Nephron (organoid): ENCODE measurements at regions not wholly inside any gene's neighbourhood (a gene's known extent, or its start where the extent isn't known, plus 50 kb on each side); places are given as distances from the start of the nearest gene placed in this dataset.

Experiments
- H3K27ac Mint-ChIP-seq, 3 experiments: 2 replicates each; pipeline ENCODE4 v1.8.0; 2020; ENCODE audit warnings: mixed read lengths in 3 of 3, mild to moderate bottlenecking in 2 of 3, moderate library complexity in 1 of 3
- H3K27me3 Mint-ChIP-seq: 2 replicates; pipeline ENCODE4 v1.8.0; 2021; ENCODE audit warnings: low read depth, mild to moderate bottlenecking, moderate library complexity, mixed read lengths
- H3K36me3 Mint-ChIP-seq: 2 replicates; pipeline ENCODE4 v1.8.0; 2020; ENCODE audit warnings: low read depth, mixed read lengths
- H3K4me1 Mint-ChIP-seq: 2 replicates; pipeline ENCODE4 v1.8.0; 2020; ENCODE audit warnings: mixed read lengths
- H3K4me3 Mint-ChIP-seq, 3 experiments: 2 replicates each; pipeline ENCODE4 v1.8.0; 2020; ENCODE audit warnings: mild to moderate bottlenecking in 3 of 3, mixed read lengths in 3 of 3, moderate library complexity in 2 of 3
- H3K9me3 Mint-ChIP-seq: 2 replicates; pipeline ENCODE4 v1.8.0; 2020; ENCODE audit warnings: mixed read lengths
- TF ChIP-seq, protein P1 (sequence below), 3 experiments: fragments of 200-600 bp; sonication (generic); IDR thresholded peaks; one replicate each; pipeline ENCODE4 v1.5.0; 2021; ENCODE audit warnings: antibody characterized with exemption in 3 of 3; ENCODE audit not compliant: unreplicated experiment in 3 of 3

DNA sequence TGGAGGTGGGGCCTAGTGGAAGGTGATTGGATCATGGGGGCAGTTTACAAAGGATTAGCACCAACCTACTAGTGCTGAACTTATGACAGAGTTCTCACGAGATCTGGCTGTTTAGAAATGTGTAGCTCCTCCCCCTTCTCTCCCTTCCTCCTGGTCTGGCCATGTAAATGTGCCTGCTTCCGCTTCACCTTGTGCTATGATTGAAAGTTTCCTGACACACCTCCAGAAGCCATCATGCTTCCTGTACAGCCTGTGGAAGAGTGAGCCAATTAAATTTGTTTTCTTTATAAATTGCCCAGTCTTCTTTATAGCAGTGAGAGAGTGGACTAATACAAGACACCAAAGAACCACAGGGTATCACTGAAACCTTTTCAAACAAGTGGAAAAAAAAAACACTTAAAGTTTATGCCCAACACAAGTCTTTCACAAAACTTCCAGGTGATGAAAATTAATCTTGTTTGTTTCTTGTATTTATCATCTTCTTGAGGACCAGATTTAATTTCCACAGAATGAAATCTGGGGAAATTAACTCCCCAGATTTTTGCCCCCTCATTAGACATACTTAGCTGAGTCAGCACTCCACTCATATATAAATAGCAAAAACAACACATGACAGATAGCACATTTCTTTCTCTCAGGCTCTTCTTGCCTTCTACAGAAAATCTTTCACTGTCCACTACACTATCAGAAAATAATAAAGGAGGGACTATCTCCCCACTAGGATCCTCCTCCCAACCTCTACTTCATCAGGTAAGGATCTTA is 847.2 kb downstream of the TUSC7 start:
- Mint-ChIP-seq H3K36me3 (no peaks in the 10 kb centered on the region), H3K27me3 (no peaks in the 10 kb centered on the region), H3K4me3 (no peak overlapping the region), H3K9me3 (peaks cover 4% of the 10 kb centered on the region), H3K27ac (peak overlapping the region in 1 of 3 experiments; percentile 31), H3K4me1 (no peaks in the 10 kb centered on the region)
- TF ChIP-seq, protein P1, sequence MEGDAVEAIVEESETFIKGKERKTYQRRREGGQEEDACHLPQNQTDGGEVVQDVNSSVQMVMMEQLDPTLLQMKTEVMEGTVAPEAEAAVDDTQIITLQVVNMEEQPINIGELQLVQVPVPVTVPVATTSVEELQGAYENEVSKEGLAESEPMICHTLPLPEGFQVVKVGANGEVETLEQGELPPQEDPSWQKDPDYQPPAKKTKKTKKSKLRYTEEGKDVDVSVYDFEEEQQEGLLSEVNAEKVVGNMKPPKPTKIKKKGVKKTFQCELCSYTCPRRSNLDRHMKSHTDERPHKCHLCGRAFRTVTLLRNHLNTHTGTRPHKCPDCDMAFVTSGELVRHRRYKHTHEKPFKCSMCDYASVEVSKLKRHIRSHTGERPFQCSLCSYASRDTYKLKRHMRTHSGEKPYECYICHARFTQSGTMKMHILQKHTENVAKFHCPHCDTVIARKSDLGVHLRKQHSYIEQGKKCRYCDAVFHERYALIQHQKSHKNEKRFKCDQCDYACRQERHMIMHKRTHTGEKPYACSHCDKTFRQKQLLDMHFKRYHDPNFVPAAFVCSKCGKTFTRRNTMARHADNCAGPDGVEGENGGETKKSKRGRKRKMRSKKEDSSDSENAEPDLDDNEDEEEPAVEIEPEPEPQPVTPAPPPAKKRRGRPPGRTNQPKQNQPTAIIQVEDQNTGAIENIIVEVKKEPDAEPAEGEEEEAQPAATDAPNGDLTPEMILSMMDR (IDR thresholded peaks at IDR 0.05; ENCODE audit: unreplicated experiment in 3 of 3) = no peak

DNA sequence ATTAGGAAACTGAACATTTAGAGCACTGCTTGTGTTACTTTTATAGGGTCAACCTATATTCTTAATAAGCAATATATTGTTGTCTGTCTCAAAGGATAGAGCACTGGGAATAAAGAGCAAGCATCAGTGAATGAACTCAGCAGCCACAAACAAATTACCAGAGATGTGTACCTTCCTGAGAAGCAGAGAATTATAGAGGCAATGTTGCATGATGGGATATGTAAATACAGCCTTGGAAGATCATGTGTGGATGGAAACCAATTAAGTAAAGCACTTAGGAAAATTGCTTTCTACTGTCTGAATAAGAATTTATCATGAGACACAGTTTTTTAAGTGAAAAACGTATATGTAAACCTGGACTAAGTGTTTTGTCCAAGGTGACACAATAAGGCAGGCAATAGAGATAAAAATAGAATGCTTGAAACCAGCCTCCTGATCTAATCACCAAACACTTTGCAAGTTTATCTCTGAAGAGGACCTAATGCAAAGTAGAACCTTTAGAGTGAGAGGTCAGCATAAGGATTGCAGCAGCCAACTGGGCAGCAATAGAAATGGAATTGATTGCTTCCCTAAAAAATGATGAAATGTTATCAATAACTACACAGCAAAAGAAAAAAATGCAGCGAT is 848.0 kb downstream of the TUSC7 start:
- no peak overlapping the region for H3K4me3 Mint-ChIP-seq
- no peaks in the 10 kb centered on the region for H3K4me1 Mint-ChIP-seq
- TF ChIP-seq, protein P1 (IDR thresholded peaks at IDR 0.05; ENCODE audit: unreplicated experiment in 3 of 3) = no peak
- H3K27me3 Mint-ChIP-seq = no peaks in the 10 kb centered on the region
- H3K27ac Mint-ChIP-seq = peak overlapping the region in 1 of 3 experiments; percentile 31
- peaks cover 4% of the 10 kb centered on the region for H3K9me3 Mint-ChIP-seq
- H3K36me3 Mint-ChIP-seq = no peaks in the 10 kb centered on the region

DNA sequence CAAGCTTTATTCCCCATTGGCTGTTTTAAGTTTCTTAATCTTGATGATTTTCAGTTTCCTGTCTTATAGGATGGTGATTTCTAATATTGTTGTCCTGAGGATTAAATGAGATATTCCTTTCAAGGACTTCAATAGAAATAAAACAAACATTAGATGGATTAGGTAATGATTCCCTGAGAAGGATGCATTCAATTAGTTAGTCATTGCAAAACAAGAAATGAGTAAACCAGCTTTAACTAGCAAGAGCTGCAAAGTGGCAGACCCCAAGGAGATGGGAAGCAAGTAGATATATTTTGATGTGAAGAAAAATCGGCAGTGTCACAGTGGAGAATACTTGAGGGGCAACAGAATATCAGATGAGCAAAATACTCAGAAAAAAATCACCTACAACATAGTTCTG is 849.1 kb downstream of the TUSC7 start:
- TF ChIP-seq, protein P1 (IDR thresholded peaks at IDR 0.05; ENCODE audit: unreplicated experiment in 3 of 3) = no peak

DNA sequence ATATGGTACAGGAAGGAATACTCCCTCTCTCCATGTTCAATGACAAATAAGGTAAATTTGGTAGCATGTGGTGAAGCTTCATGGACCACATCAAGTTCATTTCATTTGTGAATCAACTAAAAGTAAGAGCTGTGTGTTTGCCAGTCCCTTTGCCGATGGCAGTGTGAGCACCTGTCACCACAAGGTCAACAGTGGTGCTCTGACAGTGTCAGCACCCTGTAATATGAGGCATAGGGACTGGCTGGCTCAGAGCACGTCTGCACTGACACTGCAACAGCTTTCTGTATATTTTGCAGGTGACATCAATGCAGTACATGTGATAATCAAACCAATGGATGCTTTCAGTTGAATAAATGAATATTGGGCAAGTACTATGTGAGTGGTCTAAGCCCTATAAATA is 852.4 kb downstream of the TUSC7 start:
- no peaks in the 10 kb centered on the region for H3K4me1 Mint-ChIP-seq

More for the DNA sequence above, 849.1 kb downstream of the TUSC7 start:
- Mint-ChIP-seq H3K27ac (no peak overlapping the region), H3K27me3 (no peaks in the 10 kb centered on the region), H3K4me1 (no peaks in the 10 kb centered on the region), H3K36me3 (no peaks in the 10 kb centered on the region), H3K9me3 (peaks cover 2% of the 10 kb centered on the region), H3K4me3 (no peak overlapping the region)

DNA sequence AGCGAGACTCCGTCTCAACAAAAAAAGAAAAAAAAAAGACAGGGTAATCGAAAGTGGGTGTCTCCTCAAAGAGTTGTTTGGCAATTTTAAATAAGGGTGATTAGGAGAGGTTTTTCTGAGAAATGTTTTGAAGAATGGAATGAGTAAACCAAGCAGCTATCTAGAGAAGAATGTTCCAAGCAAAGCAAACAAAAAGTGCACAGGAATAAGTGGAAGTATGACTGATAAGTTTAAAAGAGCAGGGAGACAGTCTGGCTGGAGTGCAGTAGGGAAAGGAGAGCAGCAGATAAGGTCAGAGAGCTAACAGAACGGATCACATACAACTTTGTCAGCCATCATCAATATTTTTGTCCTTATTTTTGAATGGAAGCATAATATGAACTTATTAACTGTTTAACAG is 853.5 kb downstream of the TUSC7 start:
- Mint-ChIP-seq H3K4me3 (no peak overlapping the region), H3K4me1 (no peaks in the 10 kb centered on the region), H3K27me3 (no peaks in the 10 kb centered on the region), H3K9me3 (no peaks in the 10 kb centered on the region), H3K27ac (no peak overlapping the region), H3K36me3 (no peaks in the 10 kb centered on the region)
- TF ChIP-seq, protein P1 (IDR thresholded peaks at IDR 0.05; ENCODE audit: unreplicated experiment in 3 of 3) = no peak

More for the DNA sequence above, 852.4 kb downstream of the TUSC7 start:
- no peak overlapping the region for H3K27ac Mint-ChIP-seq
- H3K27me3 Mint-ChIP-seq = no peaks in the 10 kb centered on the region
- H3K9me3 Mint-ChIP-seq = no peaks in the 10 kb centered on the region
- TF ChIP-seq, protein P1 (IDR thresholded peaks at IDR 0.05; ENCODE audit: unreplicated experiment in 3 of 3) = no peak
- H3K4me3 Mint-ChIP-seq = no peak overlapping the region
- no peaks in the 10 kb centered on the region for H3K36me3 Mint-ChIP-seq
